ENCODE measurements at regions not wholly inside any gene's neighbourhood (a gene's known extent, or its start where the extent isn't known, plus 50 kb on each side); places are given as distances from the start of the nearest gene placed in this dataset.

- TF ChIP-seq YY1 (IDR thresholded peaks at IDR 0.05; ENCODE audit: low read depth): no peak
- TF ChIP-seq FOXM1 (IDR thresholded peaks at IDR 0.05; ENCODE audit: borderline replicate concordance, low read depth): no peak
- TF ChIP-seq ZBTB7A (IDR thresholded peaks at IDR 0.05; ENCODE audit: low read depth): 0 out of 2 replicates have a peak, but pooled peaks have one; percentile 8
- no peak for TF ChIP-seq CEBPB (IDR thresholded peaks at IDR 0.05)
- TF ChIP-seq TCF12 (IDR thresholded peaks at IDR 0.05; ENCODE audit: low read depth): no peak
These were observed 113.1 kb upstream of the IRF2BP2 start for GRCh38 chr1:234722904-234723720.

- no peak for TF ChIP-seq TAF1 (IDR thresholded peaks at IDR 0.05; ENCODE audit: low read depth)
- TF ChIP-seq EP300 (IDR thresholded peaks at IDR 0.05; ENCODE audit: borderline replicate concordance): no peak
- TF ChIP-seq MAX (IDR thresholded peaks at IDR 0.05): no peak
- TF ChIP-seq ZBTB7A (IDR thresholded peaks at IDR 0.05; ENCODE audit: low read depth): no peak
- no peak for TF ChIP-seq CEBPB (IDR thresholded peaks at IDR 0.05)
- no peak for TF ChIP-seq RAD21 (IDR thresholded peaks at IDR 0.05; ENCODE audit: low read depth)
- no peak for TF ChIP-seq USF1 (IDR thresholded peaks at IDR 0.05)
- no peak for TF ChIP-seq NFIC (IDR thresholded peaks at IDR 0.05)
- TF ChIP-seq FOXM1 (IDR thresholded peaks at IDR 0.05; ENCODE audit: borderline replicate concordance, low read depth): no peak
- no peak for TF ChIP-seq TEAD4 (IDR thresholded peaks at IDR 0.05)
- TF ChIP-seq CREB1 (IDR thresholded peaks at IDR 0.05; ENCODE audit: low read depth): no peak
- TF ChIP-seq YY1 (IDR thresholded peaks at IDR 0.05; ENCODE audit: low read depth): no peak
- TF ChIP-seq REST (IDR thresholded peaks at IDR 0.05; ENCODE audit: low read depth): no peak
These were observed 112.3 kb upstream of the IRF2BP2 start for GRCh38 chr1:234722270-234722704.

GRCh38 chr1:234721476-234722269, 111.7 kb upstream of the IRF2BP2 start:
- TF ChIP-seq USF1 (IDR thresholded peaks at IDR 0.05): no peak
- TF ChIP-seq RAD21 (IDR thresholded peaks at IDR 0.05; ENCODE audit: low read depth): no peak

- TF ChIP-seq EP300 (IDR thresholded peaks at IDR 0.05; ENCODE audit: borderline replicate concordance): no peak
- no peak for TF ChIP-seq NFIC (IDR thresholded peaks at IDR 0.05)
- no peak for TF ChIP-seq CEBPB (IDR thresholded peaks at IDR 0.05)
- TF ChIP-seq REST (IDR thresholded peaks at IDR 0.05; ENCODE audit: low read depth): no peak
- no peak for TF ChIP-seq TEAD4 (IDR thresholded peaks at IDR 0.05)
- TF ChIP-seq CREB1 (IDR thresholded peaks at IDR 0.05; ENCODE audit: low read depth): no peak
- no peak for TF ChIP-seq RAD21 (IDR thresholded peaks at IDR 0.05; ENCODE audit: low read depth)
These were observed 110.9 kb upstream of the IRF2BP2 start for GRCh38 chr1:234720709-234721441.

- TF ChIP-seq FOXM1 (IDR thresholded peaks at IDR 0.05; ENCODE audit: borderline replicate concordance, low read depth) (no peak), YY1 (IDR thresholded peaks at IDR 0.05; ENCODE audit: low read depth) (no peak), RAD21 (IDR thresholded peaks at IDR 0.05; ENCODE audit: low read depth) (no peak), CREB1 (IDR thresholded peaks at IDR 0.05; ENCODE audit: low read depth) (no peak), NFIC (IDR thresholded peaks at IDR 0.05) (no peak), MAX (IDR thresholded peaks at IDR 0.05) (no peak), REST (IDR thresholded peaks at IDR 0.05; ENCODE audit: low read depth) (no peak), EGR1 (IDR thresholded peaks at IDR 0.05) (no peak), ZBTB7A (IDR thresholded peaks at IDR 0.05; ENCODE audit: low read depth) (no peak), TAF1 (IDR thresholded peaks at IDR 0.05; ENCODE audit: low read depth) (no peak), TEAD4 (IDR thresholded peaks at IDR 0.05) (no peak), CEBPB (IDR thresholded peaks at IDR 0.05) (no peak), TCF12 (IDR thresholded peaks at IDR 0.05; ENCODE audit: low read depth) (no peak), USF1 (IDR thresholded peaks at IDR 0.05) (no peak)
These were observed 109.7 kb upstream of the IRF2BP2 start for GRCh38 chr1:234719454-234720251.
